Islet precursor cell (in vitro differentiated cells): ENCODE measurements at regions not wholly inside any gene's neighbourhood (a gene's known extent, or its start where the extent isn't known, plus 50 kb on each side); places are given as distances from the start of the nearest gene placed in this dataset.
A peak's percentile ranks its signal among the peaks of the same experiment; 100 is the strongest.

Experiments
- DNase-seq: peaks from one replicate; pipeline ENCODE4 v3.0.0-alpha.2; 2018

DNA sequence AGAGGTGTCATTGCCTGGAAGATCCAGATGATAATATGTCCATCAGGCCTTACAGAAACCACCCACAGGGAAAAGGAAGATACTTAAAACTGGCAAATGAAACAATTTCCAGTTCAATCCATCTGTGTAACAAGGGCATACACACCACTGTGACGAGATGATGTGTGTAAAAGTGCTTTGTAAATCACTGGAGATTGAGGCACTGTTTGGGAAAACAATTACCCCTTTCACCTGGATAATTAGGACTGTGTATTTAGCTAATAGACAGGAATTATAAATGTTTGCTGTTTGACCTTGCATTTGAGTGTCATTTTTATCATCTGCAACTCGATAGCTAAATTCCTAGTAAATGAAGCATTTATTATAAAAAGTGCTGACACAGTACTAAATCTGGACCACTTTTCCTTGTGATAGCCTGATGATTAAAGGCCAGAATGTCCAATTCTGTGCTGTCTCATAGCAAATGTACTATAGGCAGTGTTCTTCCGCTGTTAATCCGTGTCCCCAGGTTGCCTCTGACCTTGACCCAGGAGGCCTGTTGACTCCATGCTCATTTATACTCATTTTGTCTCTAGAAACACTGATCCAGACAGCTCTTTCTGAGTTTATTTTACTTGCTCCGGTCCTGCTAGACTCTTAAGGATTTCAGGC lies 105.8 kb downstream of the LACC1 start:
- no peak for DNase-seq

DNA sequence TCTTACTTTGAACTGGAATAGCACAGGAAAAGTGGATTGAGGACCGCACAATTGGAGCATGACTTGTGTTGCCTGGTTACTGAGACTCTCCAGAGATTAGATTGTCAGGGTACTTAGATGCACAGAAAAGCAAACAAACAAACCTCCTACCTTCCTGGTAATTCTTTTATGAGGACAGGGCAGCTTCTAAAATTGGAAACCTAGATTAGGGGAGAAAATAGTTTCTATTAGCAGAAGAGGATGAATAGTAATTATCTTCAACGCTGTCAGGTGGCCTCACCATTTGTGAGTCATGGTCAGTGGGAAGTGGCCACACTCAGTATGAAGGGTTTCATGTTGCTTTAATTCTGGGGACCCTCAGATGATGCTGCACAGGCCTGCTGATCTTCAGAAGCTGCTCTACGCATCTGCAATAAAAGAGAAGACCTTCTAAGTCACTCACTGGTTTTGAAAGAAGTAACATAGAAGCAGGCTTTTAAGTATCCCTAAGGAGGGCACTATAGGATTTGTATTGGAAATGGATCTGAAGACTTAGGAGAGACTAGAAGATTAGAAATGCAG lies 106.8 kb downstream of the LACC1 start:
- DNase-seq, result no peak

DNA sequence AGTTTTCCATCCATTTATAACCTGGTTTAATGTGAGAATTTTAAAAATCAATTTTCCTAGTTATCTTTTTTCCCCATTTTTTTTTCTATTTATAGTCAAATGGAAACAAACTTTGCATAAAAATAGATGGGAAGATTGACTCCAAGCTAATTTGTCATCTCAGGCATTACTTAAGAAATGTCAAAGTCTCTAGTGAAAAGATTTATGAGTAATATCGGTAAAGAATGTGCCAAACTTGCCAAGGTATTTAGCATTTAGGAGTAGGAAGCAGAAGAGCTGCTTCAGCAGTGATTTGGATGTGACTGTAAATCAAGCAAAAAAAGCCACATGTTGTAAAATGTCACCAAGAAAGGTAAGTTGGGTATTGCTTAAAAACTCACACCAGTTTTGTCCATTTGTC lies 108.6 kb downstream of the LACC1 start:
- no peak for DNase-seq

DNA sequence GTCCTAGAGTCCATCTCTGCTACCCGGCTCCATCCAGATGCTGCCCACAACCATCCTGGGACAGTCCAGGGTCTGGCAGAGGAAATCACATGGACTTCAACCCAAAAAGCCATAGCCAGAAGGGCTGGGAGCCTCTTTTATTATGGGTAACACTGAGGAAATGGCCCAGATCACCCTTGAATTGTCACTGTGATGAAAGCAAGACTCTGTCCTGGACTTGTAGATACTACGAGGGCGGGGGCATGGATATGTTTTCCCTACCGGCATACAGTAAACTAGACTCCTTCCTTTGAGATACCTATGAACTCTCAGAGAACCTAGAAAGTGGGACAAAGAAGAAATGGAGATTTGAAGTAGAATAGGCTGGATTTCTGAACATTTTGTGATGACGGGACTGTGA lies 110.3 kb downstream of the LACC1 start:
- DNase-seq, result no peak

DNA sequence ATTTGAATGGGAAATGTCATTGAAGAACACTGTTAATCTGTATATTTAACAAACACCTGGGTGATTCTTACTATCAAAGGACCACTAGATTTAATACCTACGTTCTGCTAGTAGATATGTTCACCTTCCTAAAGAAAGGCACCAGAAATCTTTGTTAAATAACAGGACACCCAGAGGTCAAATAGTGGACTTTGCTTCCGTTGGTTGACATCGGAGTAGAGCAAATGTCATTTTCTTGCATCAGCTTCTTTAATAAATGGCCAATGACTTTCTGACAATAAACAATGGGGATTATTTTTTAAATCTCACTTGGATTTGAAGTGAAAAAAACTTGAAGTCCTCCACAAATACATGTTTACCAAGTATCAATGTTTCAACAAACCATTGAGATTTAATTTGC lies 111.1 kb downstream of the LACC1 start:
- DNase-seq, result no peak

DNA sequence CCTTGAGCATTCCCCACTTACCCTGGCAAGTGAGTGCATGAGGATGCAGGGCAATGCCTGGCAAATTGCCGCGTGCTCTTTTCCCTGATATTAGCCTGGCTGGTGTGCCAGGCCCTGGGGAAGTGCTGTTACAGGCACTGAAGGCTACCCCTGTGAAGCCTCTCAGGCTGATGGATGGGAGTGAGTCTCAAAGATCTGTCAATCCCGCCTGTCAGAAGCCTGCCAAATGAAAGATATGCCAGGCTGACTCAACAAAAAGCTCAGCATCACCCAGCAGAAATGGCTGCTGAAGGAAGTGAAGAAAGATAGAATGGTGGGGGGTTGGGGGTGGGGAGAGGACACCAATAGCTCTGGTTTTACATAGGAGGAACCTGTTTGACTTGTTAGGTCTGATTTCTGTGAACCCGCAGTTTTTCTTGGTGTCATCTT lies 112.1 kb downstream of the LACC1 start:
- DNase-seq, result peak; percentile 49

DNA sequence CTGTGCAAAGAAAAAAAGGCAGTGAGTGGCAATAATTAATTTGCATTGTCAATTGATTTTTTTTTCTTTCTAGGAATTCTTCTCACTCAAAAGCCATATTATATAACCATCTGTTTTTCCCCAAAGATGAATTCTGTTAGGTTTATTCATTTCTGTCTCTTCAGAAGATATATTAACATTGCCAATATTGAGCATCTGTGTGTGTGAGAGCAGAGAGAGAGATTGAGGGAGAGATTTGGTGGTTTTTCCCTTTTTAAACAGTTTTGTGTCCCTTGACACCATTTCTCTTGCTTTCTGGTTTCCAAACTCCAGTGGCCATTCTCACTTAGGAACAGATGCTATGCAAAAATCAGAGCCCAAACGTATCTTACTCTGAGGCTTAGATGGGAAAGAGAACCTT lies 112.5 kb downstream of the LACC1 start:
- no peak for DNase-seq

DNA sequence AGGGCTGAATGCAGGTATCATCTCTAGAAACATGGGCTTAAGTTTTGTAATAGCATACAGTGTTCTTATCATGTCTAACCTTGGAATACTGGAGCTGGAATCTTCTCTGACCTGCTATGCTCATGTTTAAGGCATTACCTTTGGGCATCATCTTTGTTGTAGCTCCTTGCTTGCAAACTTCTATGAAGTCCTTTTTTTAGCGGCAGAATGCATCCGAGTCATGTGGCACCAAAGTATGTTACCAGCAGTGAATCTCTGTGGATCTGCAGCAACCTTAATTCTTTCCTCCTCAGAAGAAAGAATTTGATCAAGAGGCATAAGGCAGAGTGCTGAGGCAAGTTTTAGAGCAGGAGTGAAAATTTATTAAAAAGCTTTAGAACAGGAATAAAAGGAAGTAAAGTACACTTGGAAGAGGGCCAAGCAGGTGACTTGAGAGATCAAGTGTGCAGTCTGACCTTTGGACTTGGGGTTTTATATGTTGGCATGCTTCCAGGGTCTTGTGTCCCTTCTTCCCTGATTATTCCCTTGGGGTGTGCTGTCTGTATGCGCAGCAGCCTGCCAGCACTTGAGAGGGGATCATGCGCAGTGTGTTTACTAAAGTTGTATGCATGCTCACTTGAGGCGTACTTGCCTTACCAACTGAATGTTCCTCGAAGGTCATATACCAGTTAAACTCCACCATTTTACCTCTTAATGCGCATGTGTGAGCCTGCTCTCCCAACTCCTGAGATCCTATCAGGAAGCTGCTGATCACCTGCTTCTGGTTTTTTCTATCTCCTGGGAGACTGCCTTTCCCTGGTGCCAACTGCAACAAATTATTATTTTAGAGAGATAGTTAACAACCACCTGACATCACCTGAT lies 115.5 kb downstream of the LACC1 start:
- no peak for DNase-seq

DNA sequence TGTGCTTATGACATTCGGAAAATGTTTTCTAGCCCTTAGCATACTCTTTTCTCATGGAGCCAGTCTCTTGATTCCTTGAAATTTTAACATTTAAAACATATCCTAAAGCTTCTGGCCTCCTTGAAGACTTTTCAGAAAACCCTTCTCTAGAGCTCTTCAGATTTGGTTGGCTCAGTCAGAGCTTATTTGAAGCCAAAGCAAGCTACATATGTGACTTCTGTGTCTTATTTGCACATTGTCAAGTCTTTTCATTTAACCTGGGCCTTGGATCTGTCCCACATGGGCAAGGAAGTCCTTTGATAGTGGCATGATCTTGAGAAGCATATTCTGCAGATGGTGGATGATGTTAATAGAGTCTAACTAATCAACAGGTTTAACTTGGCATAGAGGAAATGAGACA lies 116.5 kb downstream of the LACC1 start:
- no peak for DNase-seq

DNA sequence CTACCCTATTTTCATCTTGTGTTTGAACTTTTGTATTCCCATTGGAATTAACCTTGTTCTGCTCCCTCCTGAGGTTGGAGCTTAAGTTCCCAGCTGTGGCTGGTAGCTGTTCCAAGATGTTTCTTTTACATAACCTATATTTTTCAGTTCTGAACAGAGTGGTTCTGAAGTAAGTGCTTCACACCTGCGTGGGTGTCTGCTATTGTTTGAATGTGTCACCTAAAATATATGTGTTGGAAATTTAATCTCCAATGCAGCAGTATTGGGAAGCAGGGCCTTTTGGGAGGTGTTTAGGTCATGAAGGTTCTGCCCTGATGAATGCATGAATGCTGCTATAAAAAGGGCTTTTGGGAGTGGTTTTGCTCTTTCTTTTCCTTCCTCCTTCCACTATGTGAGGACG lies 123.8 kb downstream of the LACC1 start:
- no peak for DNase-seq

DNA sequence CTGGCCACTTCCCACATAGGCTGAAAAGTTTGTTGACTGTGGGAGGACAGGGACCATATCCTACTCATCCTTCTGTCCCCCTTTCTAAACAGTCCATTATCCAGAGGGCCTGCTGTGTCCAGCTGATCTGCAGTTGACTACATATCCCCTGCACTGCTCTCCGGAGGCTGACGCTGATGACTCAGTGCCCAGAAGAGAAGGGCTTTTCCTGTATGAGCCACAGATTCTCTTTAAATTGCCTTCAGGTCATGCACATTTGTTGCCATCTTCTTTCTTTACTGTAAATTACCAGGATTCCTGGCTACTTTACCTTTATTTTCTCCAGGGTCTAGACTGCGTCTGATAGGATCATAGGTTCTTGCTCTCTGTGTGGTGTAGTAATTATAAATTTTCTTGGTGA lies 125.2 kb downstream of the LACC1 start:
- peak; percentile 85 for DNase-seq

DNA sequence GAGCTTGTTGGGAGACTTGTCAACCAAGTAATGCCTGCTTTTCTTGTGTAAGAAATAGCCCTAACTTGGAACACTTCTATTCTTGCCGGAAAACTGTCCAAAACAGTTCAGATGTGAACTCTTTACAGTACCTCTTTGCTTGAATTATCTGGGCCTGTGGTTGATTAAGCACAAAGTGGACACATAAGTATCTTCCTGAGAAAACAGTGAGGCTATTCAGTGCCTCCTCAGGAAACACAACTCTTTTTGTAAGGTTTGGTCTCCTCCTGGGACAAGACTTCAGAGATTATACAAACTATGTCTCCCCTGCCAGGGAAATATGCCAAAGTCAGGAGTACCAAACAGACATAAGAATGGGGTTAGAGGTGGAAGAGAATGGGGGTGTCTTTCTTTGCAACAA lies 127.7 kb downstream of the LACC1 start:
- no peak for DNase-seq

DNA sequence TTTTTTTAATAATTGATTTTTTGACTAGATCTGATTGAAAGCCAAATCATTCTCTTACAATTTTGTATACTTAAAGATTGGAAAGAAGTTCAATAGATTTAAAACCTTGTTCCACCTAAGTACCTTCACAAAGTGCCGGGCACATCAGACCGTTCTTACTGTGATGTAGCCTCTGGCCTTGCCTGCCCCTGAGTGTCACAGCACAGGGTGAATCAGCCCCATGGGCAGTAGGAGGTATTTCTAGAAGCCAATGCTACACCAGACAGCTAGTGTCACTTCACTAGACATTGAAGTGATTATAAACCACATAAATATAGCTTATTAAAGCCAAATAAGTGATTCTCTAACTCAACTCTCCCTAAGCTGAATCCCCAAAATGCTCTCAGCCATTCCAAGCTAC lies 131.3 kb downstream of the LACC1 start:
- DNase-seq, result peak; percentile 63

DNA sequence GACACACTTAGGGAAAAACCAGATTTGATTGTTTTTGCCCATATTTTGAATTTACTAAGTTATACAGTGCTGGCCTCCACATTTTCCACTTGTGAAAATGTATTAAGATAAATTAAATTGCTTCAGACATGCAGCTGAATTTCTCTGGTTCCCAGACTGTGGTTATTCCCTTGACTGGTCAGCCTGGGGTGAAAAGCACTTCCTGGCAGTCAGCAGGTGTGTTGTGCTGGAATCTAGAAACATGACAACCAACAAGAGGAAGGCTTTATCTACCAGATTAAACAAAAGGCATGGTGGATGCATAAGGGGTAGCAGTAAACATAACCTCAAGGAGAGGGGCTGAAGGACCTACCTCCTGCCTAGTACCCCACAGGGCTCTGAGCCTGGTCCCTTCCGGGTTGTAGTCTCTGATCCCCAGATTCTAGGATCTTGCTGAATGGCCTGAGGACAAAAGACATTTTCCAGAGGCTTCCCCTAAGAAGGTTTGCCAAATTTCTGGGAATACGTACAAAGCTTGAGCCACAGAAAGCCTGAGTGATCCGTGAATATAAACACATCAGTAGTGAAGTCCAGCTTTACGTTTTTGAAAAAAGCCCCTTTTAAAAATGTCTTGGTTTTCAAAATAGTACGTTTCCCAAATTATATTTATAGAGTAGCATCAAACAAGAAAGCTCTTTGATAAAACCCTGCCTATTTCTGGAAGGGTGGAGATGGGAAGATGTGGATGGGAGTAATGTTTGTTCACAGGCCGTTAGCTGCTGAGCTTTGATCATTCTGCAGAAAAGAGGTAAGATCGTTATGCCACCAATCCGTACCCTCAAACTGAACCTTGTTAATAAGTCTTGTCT lies 133.4 kb downstream of the LACC1 start:
- DNase-seq, result no peak

DNA sequence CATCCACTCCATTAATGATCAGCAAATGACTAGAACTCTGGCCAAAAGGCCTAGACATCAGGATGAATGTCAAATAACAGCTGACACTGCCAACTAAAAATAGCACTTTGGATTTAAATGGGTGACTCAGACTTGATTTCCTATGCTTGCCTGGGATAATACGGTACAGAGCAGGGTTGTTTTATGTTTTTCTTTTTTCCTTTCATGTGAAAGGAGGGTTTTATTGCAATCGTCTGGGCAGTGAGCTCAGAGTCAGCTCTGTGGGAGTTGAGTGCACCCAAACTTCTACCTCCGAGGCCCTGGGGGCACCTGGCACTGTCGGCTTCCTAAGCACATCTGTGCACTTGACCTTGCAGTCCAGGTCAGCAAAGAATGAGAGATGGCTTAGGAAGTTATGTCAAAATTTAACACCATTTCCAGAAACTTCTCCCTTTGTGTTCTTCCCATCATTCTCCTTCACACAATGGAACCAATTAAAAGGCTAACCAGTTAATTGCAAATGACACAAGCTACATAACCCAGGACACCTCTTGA lies 134.1 kb downstream of the LACC1 start:
- no peak for DNase-seq

DNA sequence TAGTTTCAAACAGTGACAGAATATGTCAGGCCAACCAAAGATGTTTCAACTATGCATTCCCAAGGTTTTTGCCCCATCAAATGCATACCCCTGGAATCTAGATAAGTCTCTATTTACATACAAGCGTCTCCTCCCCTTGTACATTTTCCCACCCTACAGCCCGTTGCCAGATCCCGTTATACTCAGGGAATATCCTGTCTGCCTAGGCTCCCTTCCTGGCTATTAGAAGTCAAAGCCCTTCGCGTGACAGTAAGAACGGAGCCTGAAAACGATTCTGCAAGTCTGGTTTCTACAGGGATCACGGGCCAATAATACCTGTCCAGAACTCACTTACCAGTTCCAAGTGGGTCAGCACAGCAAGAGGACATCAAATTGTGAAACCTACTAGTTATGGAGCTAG lies 134.8 kb downstream of the LACC1 start:
- DNase-seq, result no peak

DNA sequence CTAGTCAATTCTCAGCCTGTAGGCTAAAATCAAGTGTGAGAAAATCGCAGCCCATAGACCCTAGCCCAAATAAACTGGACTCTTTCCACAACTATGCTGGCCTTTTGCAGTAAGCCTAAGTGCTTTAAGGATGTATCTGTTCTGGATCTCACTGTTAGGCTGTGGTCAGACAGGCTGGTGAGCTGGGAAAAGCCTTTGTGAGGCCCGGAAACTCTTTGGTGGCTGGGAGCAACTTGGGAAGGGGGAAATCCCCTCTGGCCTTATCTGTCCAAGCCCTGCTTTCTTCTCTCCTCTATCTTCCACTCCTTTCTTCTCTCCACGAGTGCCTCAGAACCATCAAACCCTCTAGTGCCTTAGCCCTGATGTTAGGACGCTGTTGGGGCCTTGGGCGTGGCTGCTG lies 135.4 kb downstream of the LACC1 start:
- peak; percentile 55 for DNase-seq

DNA sequence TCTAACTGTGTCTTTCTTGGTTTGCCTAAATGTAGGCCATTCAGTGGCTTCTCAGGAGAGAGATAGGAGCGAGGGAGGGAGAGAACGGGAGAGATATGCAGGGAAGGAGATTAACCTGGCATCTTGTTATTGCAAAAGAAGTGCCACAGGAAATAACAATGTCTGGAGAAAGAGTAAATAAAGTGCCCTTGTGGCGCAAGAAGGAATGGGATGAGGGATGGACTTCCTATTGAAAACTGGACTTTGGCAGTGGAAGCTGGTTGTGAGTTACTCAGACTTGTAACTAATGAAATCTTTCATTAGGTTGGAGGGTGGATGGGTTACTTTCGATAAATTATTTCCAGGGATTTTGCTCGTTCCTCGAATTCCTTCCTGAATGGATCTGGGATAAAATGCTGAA lies 136.1 kb downstream of the LACC1 start:
- no peak for DNase-seq

DNA sequence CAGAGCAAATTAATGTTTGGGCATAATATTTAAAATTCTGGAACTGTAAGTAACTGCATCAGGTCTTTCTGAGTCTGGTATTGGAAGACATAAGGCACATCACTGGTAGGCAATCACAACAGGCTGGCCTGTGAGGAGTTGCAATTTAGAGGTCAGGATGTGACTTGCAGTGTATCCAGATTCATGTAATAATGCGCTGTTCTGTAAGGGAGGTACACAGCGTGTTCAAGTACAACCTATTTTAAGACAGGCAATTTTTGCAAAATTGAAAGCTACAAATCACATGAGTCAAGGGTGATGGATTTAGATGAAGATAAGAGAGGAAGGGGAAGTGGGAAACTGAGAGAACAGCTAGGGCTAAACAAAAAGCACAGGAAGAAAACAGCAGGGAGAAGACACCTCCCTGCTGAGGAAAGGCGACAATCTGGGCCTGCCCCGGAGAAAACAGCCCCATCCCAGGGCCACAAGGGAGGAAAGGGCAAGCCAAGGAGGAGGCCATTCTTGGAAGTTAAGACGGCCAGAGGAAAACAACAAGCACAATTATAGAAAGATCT lies 138.1 kb downstream of the LACC1 start:
- DNase-seq, result no peak

DNA sequence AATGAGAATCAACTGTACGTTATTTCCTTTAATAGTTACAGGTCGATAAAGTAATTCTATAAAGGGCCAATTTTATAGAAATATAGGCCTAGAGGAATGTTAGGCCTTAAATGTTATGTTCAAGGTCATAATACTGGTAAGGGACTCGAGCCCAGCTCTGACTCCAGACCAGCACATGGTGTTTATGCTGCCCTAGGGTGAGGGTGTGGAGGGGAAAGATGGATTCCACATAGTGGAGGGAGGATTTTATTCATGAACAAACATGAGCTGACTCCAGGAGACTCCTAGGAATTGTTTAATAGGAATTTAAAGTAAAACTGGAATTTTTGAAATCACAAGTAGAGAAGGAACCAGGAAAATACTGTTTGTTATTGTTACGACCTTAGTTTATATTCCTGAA lies 139.9 kb downstream of the LACC1 start:
- no peak for DNase-seq

DNA sequence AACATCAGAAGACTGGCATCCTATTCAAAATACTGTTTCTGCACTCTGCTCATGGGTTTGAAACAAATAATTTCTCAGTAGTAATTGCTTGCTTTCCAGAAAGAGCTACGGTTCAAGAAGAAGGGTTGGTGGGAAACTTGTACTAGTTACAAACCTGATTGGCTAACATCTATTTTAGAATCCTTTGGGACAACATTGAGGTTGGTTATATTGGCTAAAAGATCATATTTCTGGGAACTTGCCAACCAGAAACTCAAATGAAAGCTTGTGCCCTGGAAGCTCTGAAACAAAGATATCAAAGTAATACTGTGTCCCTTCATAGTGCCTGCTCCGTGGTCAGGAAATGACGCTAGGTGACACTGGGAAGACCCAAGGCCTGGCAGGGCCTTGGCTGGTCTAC lies 141.7 kb downstream of the LACC1 start:
- DNase-seq, result no peak

DNA sequence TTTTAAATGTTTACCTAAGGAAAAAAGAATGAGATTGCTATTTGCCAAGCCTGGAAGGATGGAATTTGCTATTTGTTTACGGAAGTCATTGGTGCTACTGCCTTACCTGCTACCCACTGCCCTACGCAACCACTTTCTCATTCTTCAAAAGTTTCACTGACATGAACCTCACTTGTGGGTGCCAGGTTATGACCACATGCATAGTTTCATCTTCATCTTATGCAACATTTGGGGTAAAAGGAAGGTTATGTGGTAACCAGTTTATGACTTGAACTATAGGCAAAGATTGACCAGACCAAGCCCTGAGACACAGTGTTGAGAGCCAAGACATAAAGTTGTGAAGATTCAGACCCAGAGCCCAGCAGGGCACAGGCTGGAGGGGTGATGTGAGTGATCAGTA lies 142.5 kb downstream of the LACC1 start:
- DNase-seq, result no peak
